ENCODE measurements at regions not wholly inside any gene's neighbourhood (a gene's known extent, or its start where the extent isn't known, plus 50 kb on each side); places are given as distances from the start of the nearest gene placed in this dataset.
"Not testable (repeated sequence)": the region's sequence is repeated elsewhere in the genome, so short reads cannot be mapped to it uniquely, and the experiment has no call there.

GRCh38 chr13:53101883-53102282, 73.3 kb downstream of the OLFM4 start:
- DNase-seq: no peak

- DNase-seq: no peak
Measured at GRCh38 chr13:53104136-53104535, 75.5 kb downstream of the OLFM4 start.

- DNase-seq: no peak
Measured at GRCh38 chr13:53105477-53105876, 76.9 kb downstream of the OLFM4 start.

DNA sequence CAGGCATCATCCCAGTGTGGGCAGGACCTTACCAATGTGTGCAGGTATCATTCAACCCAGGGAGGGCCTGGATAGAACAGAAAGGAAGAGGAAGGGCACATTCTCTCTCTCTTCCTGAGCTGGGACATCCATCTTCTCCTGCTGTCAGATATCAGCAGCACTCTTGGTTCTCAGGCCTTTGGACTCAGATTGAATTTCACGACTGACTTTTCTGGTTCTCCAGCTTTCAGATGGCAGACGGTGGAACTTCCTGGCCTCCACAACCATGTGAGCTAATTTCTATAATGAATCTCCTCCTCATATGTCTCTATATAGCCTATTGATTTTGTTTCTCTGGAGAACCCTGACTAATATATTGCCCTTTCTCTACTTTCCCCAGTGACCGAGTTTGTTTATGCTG, 77.3 kb downstream of the OLFM4 start:
- no peak for DNase-seq

DNA sequence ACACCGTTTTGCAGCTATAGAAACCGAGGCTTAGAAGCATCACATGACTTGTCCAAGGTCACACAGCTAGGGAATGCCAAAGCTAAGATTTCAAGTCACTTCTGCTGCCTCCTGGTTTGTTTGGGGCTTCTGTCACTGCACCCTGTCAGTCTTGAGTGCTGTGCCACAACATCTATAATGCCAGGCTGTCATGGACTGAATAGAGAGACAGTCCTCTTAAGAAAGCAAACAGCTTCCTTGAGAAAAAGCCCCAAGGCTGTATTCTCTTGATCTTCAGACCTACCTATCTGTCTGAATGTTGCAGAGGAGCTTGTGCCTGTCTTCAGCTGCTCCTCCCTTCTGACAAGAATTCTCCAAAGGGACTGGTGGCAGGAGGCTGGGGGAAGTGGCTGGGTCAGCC, 81.6 kb downstream of the OLFM4 start:
- no peak for DNase-seq

DNA sequence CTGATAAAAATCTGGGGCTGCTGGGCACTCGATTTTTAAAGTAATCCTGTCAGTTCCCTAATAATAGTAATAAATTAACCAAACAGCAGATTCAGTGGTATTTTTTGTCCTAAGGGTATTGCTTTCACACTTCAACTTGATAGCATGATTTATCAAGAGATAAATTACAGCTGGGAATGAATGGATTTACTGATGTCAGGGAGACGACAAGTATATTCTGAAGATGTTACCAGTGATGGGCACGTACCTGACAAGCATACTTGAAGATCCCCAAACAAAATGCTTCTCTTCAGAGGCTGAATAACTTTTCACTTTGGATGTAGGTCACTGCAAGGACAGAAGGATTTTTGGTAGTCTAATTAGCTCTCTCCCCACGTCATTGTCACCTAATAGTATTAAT, 82.0 kb downstream of the OLFM4 start:
- DNase-seq: no peak

DNA sequence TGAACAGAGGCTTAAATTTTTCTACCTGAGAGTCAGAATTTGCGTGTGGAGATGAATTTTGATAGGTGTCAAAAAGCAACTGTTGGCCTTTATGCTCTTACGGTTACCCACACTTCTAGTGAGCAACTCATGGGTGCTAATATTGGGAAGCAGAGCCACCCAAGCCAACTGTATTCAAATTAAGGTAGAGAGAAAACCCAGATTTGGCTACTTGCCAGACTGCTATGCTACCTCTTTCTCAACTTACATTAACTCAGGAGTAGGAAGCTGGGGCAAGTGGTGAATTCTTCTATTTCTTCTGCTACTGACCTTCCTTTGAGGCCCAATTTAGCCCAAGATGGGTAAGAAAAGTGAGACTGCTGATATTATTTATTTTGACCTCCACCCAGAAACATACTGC, 83.9 kb downstream of the OLFM4 start:
- no peak for DNase-seq

GRCh38 chr13:53117048-53117447, 88.4 kb downstream of the OLFM4 start:
- DNase-seq: not testable (repeated sequence)

- no peak for DNase-seq
Measured at GRCh38 chr13:53121131-53121773, 92.6 kb downstream of the OLFM4 start.

- no peak for DNase-seq
Measured at GRCh38 chr13:53121919-53122318, 93.3 kb downstream of the OLFM4 start.

GRCh38 chr13:53123536-53123935, 94.9 kb downstream of the OLFM4 start:
- no peak for DNase-seq

DNA sequence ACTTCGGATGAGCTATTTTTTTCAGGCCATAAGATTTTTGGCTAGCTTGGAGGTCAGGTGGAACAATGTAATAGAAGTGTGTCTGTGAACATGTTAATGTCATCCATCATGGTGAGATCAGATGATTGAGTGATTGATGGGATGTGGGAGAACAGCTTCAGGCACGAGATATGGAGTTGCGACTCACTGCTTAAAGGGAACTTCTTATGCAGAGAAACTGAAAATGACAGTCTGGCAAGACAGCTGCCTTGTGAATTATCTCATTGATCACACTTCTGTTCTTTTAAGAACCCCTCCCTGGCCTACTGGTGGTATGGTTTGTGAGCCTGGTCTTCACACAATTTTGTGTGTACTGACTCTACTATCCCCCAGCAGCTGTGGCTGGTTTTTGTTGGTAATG, 96.0 kb downstream of the OLFM4 start:
- DNase-seq: no peak

DNA sequence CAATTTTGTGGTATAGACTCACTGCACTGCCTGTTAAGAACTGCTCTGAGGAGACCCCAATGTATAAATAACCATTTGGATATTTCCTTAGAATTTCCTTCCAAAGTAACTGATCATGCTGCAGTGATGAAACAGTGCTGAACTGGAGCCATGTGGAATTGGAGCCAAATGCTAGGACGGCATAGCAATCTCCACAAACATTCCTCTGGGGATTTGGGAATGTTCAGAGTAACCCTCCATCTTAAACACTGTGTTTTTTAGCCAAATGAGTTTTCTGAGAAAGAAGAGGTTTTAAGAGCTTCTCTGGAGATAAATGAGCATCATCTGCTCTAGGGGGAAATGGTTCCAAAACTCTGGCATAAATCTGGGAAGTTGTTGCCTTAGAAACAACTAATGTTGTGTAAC, 98.2 kb downstream of the OLFM4 start:
- no peak for DNase-seq

GRCh38 chr13:53127373-53127772, 98.8 kb downstream of the OLFM4 start:
- no peak for DNase-seq

DNA sequence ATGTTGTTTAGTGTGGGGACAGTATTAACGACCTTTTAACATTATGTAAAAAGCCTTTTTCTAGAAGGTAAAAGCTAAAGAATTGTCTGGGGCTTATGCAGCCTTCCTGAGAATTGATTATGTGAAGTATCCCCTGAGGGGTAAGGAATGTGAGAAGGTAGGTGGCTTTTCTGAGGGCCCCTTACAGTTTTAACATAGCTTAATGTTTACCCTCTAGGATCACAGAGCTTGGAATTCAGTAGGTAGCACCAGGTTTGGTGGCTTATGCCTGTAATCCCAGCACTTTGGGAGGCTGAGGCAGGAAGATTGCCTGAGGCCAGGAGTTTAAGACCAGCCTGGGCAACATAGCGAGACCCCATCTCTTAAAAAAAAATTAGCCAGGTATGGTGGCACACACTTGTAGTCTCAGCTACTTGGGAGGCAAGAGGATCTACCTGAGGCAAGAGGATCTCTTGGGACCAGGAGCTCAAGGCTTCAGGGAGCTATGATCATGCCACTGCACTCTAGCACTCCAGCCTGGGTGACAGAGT, 101.3 kb downstream of the OLFM4 start:
- DNase-seq: no peak

- DNase-seq: no peak
Measured at GRCh38 chr13:53131361-53131760, 102.7 kb downstream of the OLFM4 start.

DNA sequence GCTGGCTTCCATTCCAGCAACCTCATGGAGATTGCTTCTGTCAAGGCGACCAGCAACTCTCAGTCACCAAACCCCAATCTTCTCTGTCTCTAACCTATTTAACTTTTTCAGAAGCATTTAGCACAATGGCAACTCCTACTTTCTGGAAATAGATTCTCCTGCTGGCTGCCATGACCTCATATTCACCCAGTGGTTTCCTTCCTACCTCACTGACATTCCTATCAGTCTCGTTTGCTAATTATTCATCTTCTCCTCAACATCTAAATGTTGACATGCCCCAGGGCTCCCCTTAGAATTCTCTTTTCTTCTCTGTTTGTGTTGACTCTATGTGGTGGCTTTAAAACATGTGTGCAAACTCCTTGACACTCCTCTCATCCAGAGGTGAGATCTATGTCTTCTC, 106.7 kb downstream of the OLFM4 start:
- no peak for DNase-seq

GRCh38 chr13:53136554-53137215, 108.1 kb downstream of the OLFM4 start:
- no peak for DNase-seq

GRCh38 chr13:53137779-53138178, 109.2 kb downstream of the OLFM4 start:
- peak; percentile 3 for DNase-seq

GRCh38 chr13:53138376-53139036, 109.9 kb downstream of the OLFM4 start:
- no peak for DNase-seq

DNA sequence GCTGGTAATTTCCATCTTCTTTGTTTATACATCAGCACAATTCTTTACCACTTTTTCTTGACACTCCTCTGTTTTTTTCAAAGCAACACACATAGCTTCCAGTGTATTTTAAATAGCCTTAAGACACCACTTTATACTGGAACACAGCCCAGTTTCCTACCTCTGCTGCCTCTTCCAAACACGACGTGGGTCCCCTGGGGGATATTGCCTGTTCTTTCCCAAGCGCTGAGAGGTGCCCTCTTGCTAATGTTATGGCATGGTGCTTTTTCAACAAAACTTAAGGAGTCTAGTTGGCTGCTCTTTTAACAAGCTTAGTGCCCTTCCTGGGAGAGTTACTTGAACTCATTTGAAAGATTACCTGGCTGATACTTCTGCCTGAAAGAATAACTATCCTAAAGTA, 112.7 kb downstream of the OLFM4 start:
- DNase-seq: no peak

DNA sequence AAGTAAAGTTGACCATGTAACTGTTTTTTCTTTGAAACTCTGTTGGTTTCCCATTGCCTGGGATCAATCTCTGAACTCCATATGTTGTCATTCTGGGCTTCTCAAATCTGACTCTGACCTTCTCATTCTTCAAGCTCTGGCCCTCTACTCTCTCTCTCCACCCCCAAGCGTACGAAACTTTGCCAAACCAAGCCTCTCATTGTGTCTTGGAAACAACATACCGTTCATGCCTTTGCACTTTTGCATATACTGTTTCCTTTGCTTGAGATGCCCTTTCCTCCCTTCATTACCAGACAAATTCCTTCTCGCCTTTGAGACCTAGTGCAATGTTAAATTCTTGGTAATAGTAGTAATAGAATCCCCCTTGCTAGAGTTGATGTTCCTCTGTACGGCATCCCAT, 113.7 kb downstream of the OLFM4 start:
- DNase-seq: no peak

- DNase-seq: no peak
Measured at GRCh38 chr13:53143757-53144339, 115.2 kb downstream of the OLFM4 start.

GRCh38 chr13:53144826-53145225, 116.2 kb downstream of the OLFM4 start:
- DNase-seq: no peak
